22Rv1 (cell line): ENCODE measurements at regions not wholly inside any gene's neighbourhood (a gene's known extent, or its start where the extent isn't known, plus 50 kb on each side); places are given as distances from the start of the nearest gene placed in this dataset.

Experiments used
- H3K27ac ChIP-seq: fragments of 450-650 bp; 2 replicates; pipeline ENCODE4 v1.5.1; 2017
- ZFX ChIP-seq: fragments of 450-650 bp; IDR thresholded peaks from 2 replicates; pipeline ENCODE4 v1.6.1; 2017; ENCODE audit warnings: antibody characterized with exemption, borderline replicate concordance
- TF ChIP-seq, protein P1 (sequence below): fragments of 450-650 bp; IDR thresholded peaks from 2 replicates; pipeline ENCODE4 v1.5.1; 2017; ENCODE audit warnings: mild to moderate bottlenecking

GRCh38 chr11:111082664-111083063, 162.9 kb upstream of the POU2AF2 start:
- H3K27ac ChIP-seq = no peak overlapping the region
- no peak for TF ChIP-seq ZFX
- TF ChIP-seq, protein P1, sequence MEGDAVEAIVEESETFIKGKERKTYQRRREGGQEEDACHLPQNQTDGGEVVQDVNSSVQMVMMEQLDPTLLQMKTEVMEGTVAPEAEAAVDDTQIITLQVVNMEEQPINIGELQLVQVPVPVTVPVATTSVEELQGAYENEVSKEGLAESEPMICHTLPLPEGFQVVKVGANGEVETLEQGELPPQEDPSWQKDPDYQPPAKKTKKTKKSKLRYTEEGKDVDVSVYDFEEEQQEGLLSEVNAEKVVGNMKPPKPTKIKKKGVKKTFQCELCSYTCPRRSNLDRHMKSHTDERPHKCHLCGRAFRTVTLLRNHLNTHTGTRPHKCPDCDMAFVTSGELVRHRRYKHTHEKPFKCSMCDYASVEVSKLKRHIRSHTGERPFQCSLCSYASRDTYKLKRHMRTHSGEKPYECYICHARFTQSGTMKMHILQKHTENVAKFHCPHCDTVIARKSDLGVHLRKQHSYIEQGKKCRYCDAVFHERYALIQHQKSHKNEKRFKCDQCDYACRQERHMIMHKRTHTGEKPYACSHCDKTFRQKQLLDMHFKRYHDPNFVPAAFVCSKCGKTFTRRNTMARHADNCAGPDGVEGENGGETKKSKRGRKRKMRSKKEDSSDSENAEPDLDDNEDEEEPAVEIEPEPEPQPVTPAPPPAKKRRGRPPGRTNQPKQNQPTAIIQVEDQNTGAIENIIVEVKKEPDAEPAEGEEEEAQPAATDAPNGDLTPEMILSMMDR = no peak

GRCh38 chr11:111081021-111081511, 164.5 kb upstream of the POU2AF2 start:
- no peak for TF ChIP-seq ZFX
- TF ChIP-seq, protein P1 = no peak
- peak overlapping the region; percentile 28; the same call in 1 of the 2 replicates for H3K27ac ChIP-seq

GRCh38 chr11:111077530-111078322, 167.8 kb upstream of the POU2AF2 start:
- TF ChIP-seq, protein P1 = no peak
- no peak for TF ChIP-seq ZFX

GRCh38 chr11:111069066-111069465, 176.5 kb upstream of the POU2AF2 start:
- H3K27ac ChIP-seq = no peak overlapping the region
- no peak for TF ChIP-seq ZFX
- TF ChIP-seq, protein P1 = peak; percentile 17

More at GRCh38 chr11:111077530-111078322, 167.8 kb upstream of the POU2AF2 start:
- no peak overlapping the region for H3K27ac ChIP-seq

- H3K27ac ChIP-seq = no peak overlapping the region
- TF ChIP-seq ZFX = no peak
- TF ChIP-seq, protein P1 = no peak
These were observed 177.5 kb upstream of the POU2AF2 start for GRCh38 chr11:111067994-111068393.

DNA sequence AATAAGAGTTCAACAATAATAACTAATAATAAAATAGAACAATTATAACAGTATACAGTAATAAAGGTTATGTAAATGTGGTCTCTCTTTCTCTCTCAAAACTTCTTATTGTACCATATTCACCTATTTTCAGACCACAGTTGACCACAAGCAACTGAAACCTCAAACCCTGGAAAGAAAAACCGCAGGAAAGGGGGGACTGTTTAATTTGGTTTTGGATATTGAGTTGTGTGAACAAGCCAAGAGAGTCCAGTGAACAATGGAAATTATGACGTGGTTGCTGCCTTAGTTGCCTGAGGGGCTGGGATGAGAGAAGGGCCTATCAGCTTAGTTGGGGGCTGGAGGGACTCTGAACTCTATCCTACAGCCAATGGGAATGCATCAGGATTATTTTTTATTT, 178.7 kb upstream of the POU2AF2 start:
- no peak overlapping the region for H3K27ac ChIP-seq
- TF ChIP-seq, protein P1 = no peak
- no peak for TF ChIP-seq ZFX
